ENCODE measurements at regions not wholly inside any gene's neighbourhood (a gene's known extent, or its start where the extent isn't known, plus 50 kb on each side); places are given as distances from the start of the nearest gene placed in this dataset.

DNA sequence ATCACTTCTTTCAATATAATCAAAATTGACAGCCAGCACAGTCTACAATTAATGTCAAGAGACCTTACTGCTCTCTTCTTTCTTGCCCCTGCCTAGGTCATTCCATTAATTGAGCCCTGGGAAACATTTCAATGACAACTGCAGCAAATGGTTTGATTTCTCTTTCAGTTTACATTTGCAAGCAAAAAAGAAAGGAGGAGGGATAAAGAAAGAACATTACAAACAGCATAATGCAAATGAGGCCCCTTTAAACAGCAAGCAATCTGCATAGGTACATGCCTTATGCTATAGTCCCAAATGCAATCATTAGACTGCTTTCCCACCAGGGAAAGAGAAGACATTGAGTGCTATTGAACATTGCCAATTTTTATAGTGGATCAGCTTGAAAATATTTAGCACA is 655.0 kb upstream of the CDH2 start:
- DNase-seq (ENCODE audit: low read depth in 1 of 2, low spot score in 2 of 2) (no peak), FAIRE-seq (no peak)
- Histone ChIP-seq H4K91ac (replicated peaks; ENCODE audit: insufficient read length, low read length) (no peak overlapping the region), H3K9ac (replicated peaks in 1 of 4; ENCODE audit: extremely low read depth in 1 of 4, low read depth in 3 of 4, low read length in 3 of 4) (no peak overlapping the region), H4K8ac (ENCODE audit: extremely low read depth, insufficient read depth, low read length) (no peak overlapping the region), H2AK5ac (ENCODE audit: low read depth, low read length) (no peak overlapping the region), H3K27ac (ENCODE audit: low read depth, low read length) (no peak overlapping the region), H3K27me3 (replicated peaks in 1 of 4; ENCODE audit: control insufficient read depth in 3 of 4, extremely low read depth in 1 of 4, insufficient read depth in 3 of 4, low read length in 3 of 4) (no peaks in the 10 kb centered on the region), H3K4me2 (ENCODE audit: insufficient read depth in 1 of 2, low read depth in 2 of 2, low read length in 2 of 2) (peak overlapping the region; percentile 29 to 39; a peak in 2 of 4 replicates), H3K36me3 (ENCODE audit: control insufficient read depth in 2 of 4, insufficient read depth in 4 of 4, low read length in 3 of 4) (no peaks in the 10 kb centered on the region), H3K4me1 (replicated peaks in 1 of 4; ENCODE audit: control insufficient read depth in 3 of 4, insufficient read depth in 4 of 4, low read length in 3 of 4) (peaks cover 3 to 16% (median 9%) of the 10 kb centered on the region in 4 experiments; a peak in 6 of 7 replicates), H3K23ac (ENCODE audit: insufficient read length) (no peak overlapping the region), H3K18ac (ENCODE audit: extremely low read depth, low read length) (no peak overlapping the region), H3K23me2 (ENCODE audit: low read depth, low read length) (no peaks in the 10 kb centered on the region; the same call in 1 of the 2 replicates), H3K4me3 (ENCODE audit: extremely low read depth in 1 of 4, insufficient read depth in 2 of 4, low read depth in 3 of 4, low read length in 4 of 4) (no peak overlapping the region; a peak in 1 of 8 replicates), H2AFZ (ENCODE audit: low read length) (no peak overlapping the region), H4K20me1 (replicated peaks in 1 of 2; ENCODE audit: control insufficient read depth in 1 of 2, insufficient read depth in 2 of 2, low read length in 2 of 2) (no peaks in the 10 kb centered on the region), H2BK15ac (ENCODE audit: low read length) (no peak overlapping the region), H3K9me3 (ENCODE audit: insufficient read depth in 2 of 2, low read depth in 1 of 2, low read length in 1 of 2) (no peaks in the 10 kb centered on the region), H3K79me2 (ENCODE audit: control insufficient read depth in 1 of 2, insufficient read depth in 2 of 2, low read length in 2 of 2) (no peaks in the 10 kb centered on the region), H3K14ac (ENCODE audit: insufficient read length) (no peak overlapping the region), H3K56ac (replicated peaks; ENCODE audit: insufficient read length, low read depth, low read length) (no peak overlapping the region), H4K5ac (ENCODE audit: insufficient read length, low read depth, low read length) (no peak overlapping the region), H2BK12ac (ENCODE audit: low read depth, low read length) (no peak overlapping the region), H2BK20ac (ENCODE audit: low read length) (no peak overlapping the region), H3K4ac (replicated peaks; ENCODE audit: insufficient read length, low read depth, low read length) (no peak overlapping the region), H2BK5ac (ENCODE audit: low read depth, low read length) (no peak overlapping the region), H3K79me1 (ENCODE audit: low read depth, low read length) (no peaks in the 10 kb centered on the region), H2BK120ac (replicated peaks; ENCODE audit: low read depth, low read length) (no peak overlapping the region)
- ChIA-PET CTCF (ENCODE audit: partially characterized antibody) (no interaction called here), POLR2A (ENCODE audit: partially characterized antibody) (no interaction called here)
- TF ChIP-seq KDM5A (IDR thresholded peaks at IDR 0.05; ENCODE audit: low read length): no peak
- TF ChIP-seq RFX5 (IDR thresholded peaks at IDR 0.05; ENCODE audit: borderline replicate concordance, low read depth, low read length): no peak
- TF ChIP-seq, protein P1, sequence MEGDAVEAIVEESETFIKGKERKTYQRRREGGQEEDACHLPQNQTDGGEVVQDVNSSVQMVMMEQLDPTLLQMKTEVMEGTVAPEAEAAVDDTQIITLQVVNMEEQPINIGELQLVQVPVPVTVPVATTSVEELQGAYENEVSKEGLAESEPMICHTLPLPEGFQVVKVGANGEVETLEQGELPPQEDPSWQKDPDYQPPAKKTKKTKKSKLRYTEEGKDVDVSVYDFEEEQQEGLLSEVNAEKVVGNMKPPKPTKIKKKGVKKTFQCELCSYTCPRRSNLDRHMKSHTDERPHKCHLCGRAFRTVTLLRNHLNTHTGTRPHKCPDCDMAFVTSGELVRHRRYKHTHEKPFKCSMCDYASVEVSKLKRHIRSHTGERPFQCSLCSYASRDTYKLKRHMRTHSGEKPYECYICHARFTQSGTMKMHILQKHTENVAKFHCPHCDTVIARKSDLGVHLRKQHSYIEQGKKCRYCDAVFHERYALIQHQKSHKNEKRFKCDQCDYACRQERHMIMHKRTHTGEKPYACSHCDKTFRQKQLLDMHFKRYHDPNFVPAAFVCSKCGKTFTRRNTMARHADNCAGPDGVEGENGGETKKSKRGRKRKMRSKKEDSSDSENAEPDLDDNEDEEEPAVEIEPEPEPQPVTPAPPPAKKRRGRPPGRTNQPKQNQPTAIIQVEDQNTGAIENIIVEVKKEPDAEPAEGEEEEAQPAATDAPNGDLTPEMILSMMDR (IDR thresholded peaks at IDR 0.05; ENCODE audit: control extremely low read depth in 1 of 3, insufficient read depth in 1 of 3, low read depth in 1 of 3, low read length in 3 of 3): no peak
- no peak for TF ChIP-seq ZNF274 (IDR thresholded peaks at IDR 0.05; ENCODE audit: borderline replicate concordance, extremely low read depth, low read length)
- no peak for TF ChIP-seq RXRA (IDR thresholded peaks at IDR 0.05; ENCODE audit: insufficient read depth, low read depth, low read length)
- TF ChIP-seq CHD1 (IDR thresholded peaks at IDR 0.05; ENCODE audit: low read depth, low read length): no peak
- TF ChIP-seq CHD2 (IDR thresholded peaks at IDR 0.05; ENCODE audit: low read length): no peak
- no peak for TF ChIP-seq CREB1 (IDR thresholded peaks at IDR 0.05)
- TF ChIP-seq, protein P2, sequence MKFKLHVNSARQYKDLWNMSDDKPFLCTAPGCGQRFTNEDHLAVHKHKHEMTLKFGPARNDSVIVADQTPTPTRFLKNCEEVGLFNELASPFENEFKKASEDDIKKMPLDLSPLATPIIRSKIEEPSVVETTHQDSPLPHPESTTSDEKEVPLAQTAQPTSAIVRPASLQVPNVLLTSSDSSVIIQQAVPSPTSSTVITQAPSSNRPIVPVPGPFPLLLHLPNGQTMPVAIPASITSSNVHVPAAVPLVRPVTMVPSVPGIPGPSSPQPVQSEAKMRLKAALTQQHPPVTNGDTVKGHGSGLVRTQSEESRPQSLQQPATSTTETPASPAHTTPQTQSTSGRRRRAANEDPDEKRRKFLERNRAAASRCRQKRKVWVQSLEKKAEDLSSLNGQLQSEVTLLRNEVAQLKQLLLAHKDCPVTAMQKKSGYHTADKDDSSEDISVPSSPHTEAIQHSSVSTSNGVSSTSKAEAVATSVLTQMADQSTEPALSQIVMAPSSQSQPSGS (IDR thresholded peaks at IDR 0.05; ENCODE audit: low read length): no peak
- TF ChIP-seq GABPA (IDR thresholded peaks at IDR 0.05; ENCODE audit: borderline replicate concordance, insufficient read depth, low read length): no peak
- TF ChIP-seq RAD21 (IDR thresholded peaks at IDR 0.05 in 1 of 2, conservative IDR thresholded peaks at IDR 0.05 in 1 of 2; ENCODE audit: low read depth in 2 of 2, low read length in 2 of 2): no peak
